HCT116 (cell line): ENCODE measurements at regions not wholly inside any gene's neighbourhood (a gene's known extent, or its start where the extent isn't known, plus 50 kb on each side); places are given as distances from the start of the nearest gene placed in this dataset.
"Not testable (repeated sequence)": the region's sequence is repeated elsewhere in the genome, so short reads cannot be mapped to it uniquely, and the experiment has no call there.

Experiments
- ATAC-seq: fragments of 200-7000 bp; cut with Tn5 transposase; 2 replicates; pipeline ENCODE4 v1.9.1; 2020; ENCODE audit warnings: mild to moderate bottlenecking, moderate library complexity
- BruUV-seq: library from RNA; stranded (reverse); fragments of 400-500 nt; replicated peaks from 2 replicates; lab custom pipeline; 2021; lab: Mats Ljungman, UMichigan
- CTCF ChIA-PET: fragments of 300-600 bp; sonication (Branson Sonifier 250); formaldehyde crosslinking; loops from one replicate; lab custom pipeline; 2021; ENCODE audit warnings: antibody characterized with exemption; lab: Charles Lee
- POLR2A ChIA-PET: fragments of 300-600, 350-600 bp; sonication (Branson Sonifier 250); formaldehyde crosslinking; loops from one replicate; lab custom pipeline; 2021; ENCODE audit warnings: antibody characterized with exemption; lab: Charles Lee
- RAD21 ChIA-PET, 2 experiments: fragments of 300-600 bp; sonication (Branson Sonifier 250); formaldehyde crosslinking; loops; one replicate each; lab custom pipeline; 2023; ENCODE audit warnings: low total read pairs in 2 of 2; ENCODE audit not compliant: uncharacterized antibody in 2 of 2, unreplicated experiment in 2 of 2, low non-redundant PET in 1 of 2; lab: Charles Lee
- DNase-seq: peaks from one replicate; pipeline ENCODE4 v3.0.0-alpha.2; 2010; ENCODE audit warnings: low read depth, low spot score
- H2AFZ ChIP-seq: fragments of 200-600 bp; shearing (Covaris generic), sonication (generic); 2 replicates; pipeline ENCODE4 v1.6.1; 2017; ENCODE audit warnings: low read depth, mixed run types, mixed read lengths, antibody characterized with exemption, low read length; ENCODE audit not compliant: poor library complexity, severe bottlenecking
- H3K27ac ChIP-seq: 2 replicates; pipeline ENCODE4 v1.5.1; 2012; ENCODE audit warnings: low read depth, low read length
- H3K27me3 ChIP-seq: fragments of 200-600 bp; sonication (generic); 2 replicates; pipeline ENCODE4 v1.6.1; 2016; ENCODE audit warnings: mixed run types, low read length, mixed read lengths; ENCODE audit not compliant: insufficient read depth
- H3K36me3 ChIP-seq, 2 experiments: fragments of 200-500 bp in 1 of 2; fragments of 200-600 bp in 1 of 2; sonication (Bioruptor generic) in 1 of 2; sonication (generic) in 1 of 2; 2 replicates each; pipeline versions ENCODE4 v1.5.1 to v1.6.1; 2014 to 2016; ENCODE audit warnings: low read length in 2 of 2, inconsistent platforms in 1 of 2, mixed read lengths in 1 of 2, mixed run types in 1 of 2; ENCODE audit not compliant: insufficient read depth in 2 of 2, control insufficient read depth in 1 of 2
- H3K4me1 ChIP-seq, 2 experiments: fragments of 200-600 bp in 1 of 2; sonication (generic) in 1 of 2; 2 replicates each; pipeline versions ENCODE4 v1.5.1 to v1.6.1; 2012 to 2017; ENCODE audit warnings: low read length in 2 of 2, inconsistent platforms in 1 of 2, mild to moderate bottlenecking in 1 of 2, mixed read lengths in 1 of 2, mixed run types in 1 of 2, moderate library complexity in 1 of 2; ENCODE audit not compliant: insufficient read depth in 2 of 2, control insufficient read depth in 1 of 2
- H3K4me2 ChIP-seq: fragments of 200-600 bp; sonication (generic); 2 replicates; pipeline ENCODE4 v1.6.1; 2017; ENCODE audit warnings: mixed run types, low read length, mixed read lengths
- H3K4me3 ChIP-seq, 2 experiments: fragments of 200-600 bp in 1 of 2; sonication (generic) in 1 of 2; replicated peaks in 1 of 2; 2 replicates each; pipeline ENCODE4 v1.5.1; 2011 to 2016; ENCODE audit warnings: low read length in 2 of 2, control low read depth in 1 of 2, low read depth in 1 of 2, mild to moderate bottlenecking in 1 of 2, mixed read lengths in 1 of 2, mixed run types in 1 of 2
- H3K79me2 ChIP-seq: fragments of 200-600 bp; sonication (generic); 2 replicates; pipeline ENCODE4 v1.6.1; 2017; ENCODE audit warnings: mild to moderate bottlenecking, mixed run types, low read length, moderate library complexity, mixed read lengths; ENCODE audit not compliant: insufficient read depth
- H3K9ac ChIP-seq: fragments of 200-600 bp; sonication (generic); 2 replicates; pipeline ENCODE4 v1.6.1; 2016; ENCODE audit warnings: low read length, mixed read lengths
- H3K9me2 ChIP-seq: fragments of 200-600 bp; sonication (generic), shearing (Covaris generic); 2 replicates; pipeline ENCODE4 v1.6.1; 2017; ENCODE audit warnings: mixed run types, mild to moderate bottlenecking, moderate library complexity; ENCODE audit not compliant: insufficient read depth
- H3K9me3 ChIP-seq, 2 experiments: fragments of 200-500 bp in 1 of 2; fragments of 200-600 bp in 1 of 2; sonication (Bioruptor generic) in 1 of 2; sonication (generic) in 1 of 2; 2 replicates each; pipeline ENCODE4 v1.6.1; 2014 to 2017; ENCODE audit warnings: low read length in 2 of 2, mixed read lengths in 2 of 2, inconsistent platforms in 1 of 2, low read depth in 1 of 2, mild to moderate bottlenecking in 1 of 2, mixed run types in 1 of 2, moderate library complexity in 1 of 2; ENCODE audit not compliant: control insufficient read depth in 1 of 2, insufficient read depth in 1 of 2
- H4K20me1 ChIP-seq: fragments of 200-600 bp; sonication (generic), shearing (Covaris generic); 2 replicates; pipeline ENCODE4 v1.6.1; 2017; ENCODE audit warnings: mixed run types, mild to moderate bottlenecking, moderate library complexity; ENCODE audit not compliant: insufficient read depth
- CBX3 ChIP-seq: IDR thresholded peaks from 2 replicates; pipeline ENCODE4 v1.6.1; 2012; ENCODE audit warnings: low read depth
- CEBPB ChIP-seq: IDR thresholded peaks from 2 replicates; pipeline ENCODE4 v1.6.1; 2012; ENCODE audit warnings: low read depth
- EZH2 ChIP-seq: fragments of 200-600 bp; sonication (generic); IDR thresholded peaks from 2 replicates; pipeline ENCODE4 v1.6.1; 2017; ENCODE audit warnings: antibody characterized with exemption, mixed run types
- EZH2phosphoT487 ChIP-seq: fragments of 200-600 bp; IDR thresholded peaks from 2 replicates; pipeline ENCODE4 v1.6.1; 2018; ENCODE audit warnings: antibody characterized with exemption, borderline replicate concordance
- FOSL1 ChIP-seq: IDR thresholded peaks from 2 replicates; pipeline ENCODE4 v1.6.1; 2012; ENCODE audit warnings: low read depth
- JUND ChIP-seq: IDR thresholded peaks from 2 replicates; pipeline ENCODE4 v1.6.1; 2012
- SIN3A ChIP-seq: IDR thresholded peaks from 2 replicates; pipeline ENCODE4 v1.6.1; 2012; ENCODE audit warnings: low read depth
- TCF7L2 ChIP-seq: IDR thresholded peaks from 2 replicates; pipeline ENCODE4 v1.7.0; 2011; ENCODE audit warnings: borderline replicate concordance, inconsistent platforms; ENCODE audit not compliant: insufficient read depth, insufficient read length; ENCODE audit errors: extremely low read depth
- ZNF274 ChIP-seq: fragments of 200-500 bp; sonication (Bioruptor generic); IDR thresholded peaks from 2 replicates; pipeline ENCODE4 v1.6.1; 2014; ENCODE audit warnings: mild to moderate bottlenecking, low read depth, low read length, inconsistent platforms
- intact Hi-C: fragments of 100-400 bp; cut with micrococcal nuclease; formaldehyde crosslinking; loops from 2 replicates; pipeline ENCODE4 v1.10.0; 2022
- TF ChIP-seq, protein P1 (sequence below): IDR thresholded peaks from 2 replicates; pipeline ENCODE4 v1.6.1; 2011; ENCODE audit warnings: mild to moderate bottlenecking, low read length, moderate library complexity; ENCODE audit not compliant: insufficient replicate concordance; ENCODE audit errors: extremely low read depth

DNA sequence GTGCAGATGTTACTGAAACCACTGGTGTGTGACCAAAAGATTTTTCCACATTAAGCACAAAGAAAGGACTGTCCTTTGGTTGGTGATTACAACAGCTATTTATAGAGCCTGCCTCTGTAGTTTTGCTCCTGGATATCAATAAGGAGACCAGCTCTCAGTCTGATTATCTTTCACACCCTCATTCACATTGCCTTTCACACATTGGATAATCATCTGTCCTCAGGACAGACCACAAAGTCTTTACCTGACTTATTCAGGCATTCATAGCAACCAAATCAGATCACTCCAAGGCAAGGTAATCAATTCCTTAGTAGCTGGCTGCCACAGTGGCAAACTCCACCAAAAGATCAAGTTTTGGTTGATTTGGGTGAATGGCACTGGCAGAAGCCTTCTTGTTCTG lies 59.6 kb upstream of the CPSF6 start:
- no peak overlapping the region for H3K27ac ChIP-seq
- no peak overlapping the region for H2AFZ ChIP-seq
- TF ChIP-seq CBX3 (no peak), TCF7L2 (no peak), EZH2phosphoT487 (no peak), ZNF274 (no peak), FOSL1 (no peak), CEBPB (no peak), SIN3A (no peak), EZH2 (no peak), JUND (no peak)
- TF ChIP-seq, protein P1, sequence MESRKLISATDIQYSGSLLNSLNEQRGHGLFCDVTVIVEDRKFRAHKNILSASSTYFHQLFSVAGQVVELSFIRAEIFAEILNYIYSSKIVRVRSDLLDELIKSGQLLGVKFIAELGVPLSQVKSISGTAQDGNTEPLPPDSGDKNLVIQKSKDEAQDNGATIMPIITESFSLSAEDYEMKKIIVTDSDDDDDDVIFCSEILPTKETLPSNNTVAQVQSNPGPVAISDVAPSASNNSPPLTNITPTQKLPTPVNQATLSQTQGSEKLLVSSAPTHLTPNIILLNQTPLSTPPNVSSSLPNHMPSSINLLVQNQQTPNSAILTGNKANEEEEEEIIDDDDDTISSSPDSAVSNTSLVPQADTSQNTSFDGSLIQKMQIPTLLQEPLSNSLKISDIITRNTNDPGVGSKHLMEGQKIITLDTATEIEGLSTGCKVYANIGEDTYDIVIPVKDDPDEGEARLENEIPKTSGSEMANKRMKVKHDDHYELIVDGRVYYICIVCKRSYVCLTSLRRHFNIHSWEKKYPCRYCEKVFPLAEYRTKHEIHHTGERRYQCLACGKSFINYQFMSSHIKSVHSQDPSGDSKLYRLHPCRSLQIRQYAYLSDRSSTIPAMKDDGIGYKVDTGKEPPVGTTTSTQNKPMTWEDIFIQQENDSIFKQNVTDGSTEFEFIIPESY, result no peak
- H3K4me1 ChIP-seq, result no peaks in the 10 kb centered on the region
- CTCF ChIA-PET, result no interaction called here
- no peaks in the 10 kb centered on the region for H3K9me3 ChIP-seq
- H3K4me2 ChIP-seq, result no peak overlapping the region
- ATAC-seq (no peak), DNase-seq (no peak)
- H3K27me3 ChIP-seq, result no peaks in the 10 kb centered on the region
- H3K79me2 ChIP-seq, result no peaks in the 10 kb centered on the region
- no peaks in the 10 kb centered on the region for H3K36me3 ChIP-seq
- H3K9me2 ChIP-seq, result no peaks in the 10 kb centered on the region
- intact Hi-C loops, result no loop called here
- RAD21 ChIA-PET, result no interaction called here
- BruUV-seq, result no TSS peak
- H3K9ac ChIP-seq, result no peak overlapping the region
- no peak overlapping the region for H3K4me3 ChIP-seq
- H4K20me1 ChIP-seq, result no peaks in the 10 kb centered on the region
- POLR2A ChIA-PET, result no interaction called here

DNA sequence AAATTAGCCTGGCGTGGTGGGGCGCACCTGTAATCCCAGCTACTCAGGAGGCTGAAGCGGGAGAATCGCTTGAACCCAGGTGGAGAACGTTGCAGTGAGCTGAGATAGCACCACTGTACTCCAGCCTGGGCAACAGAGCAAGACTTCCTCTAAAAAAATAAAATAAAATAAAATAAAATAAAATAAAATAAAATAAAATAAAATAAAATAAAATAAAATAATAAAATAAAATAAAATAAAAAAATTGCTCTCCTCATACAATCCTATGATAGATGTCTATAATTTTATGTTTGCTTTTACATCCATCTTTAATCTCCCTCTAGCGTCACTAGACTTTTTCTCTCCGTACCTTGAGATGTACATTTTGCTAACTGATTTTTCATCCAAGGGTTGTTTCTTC lies 51.8 kb upstream of the CPSF6 start:
- DNase-seq, CTCF ChIA-PET, POLR2A ChIA-PET: not testable (repeated sequence)

More for the DNA sequence above, 51.8 kb upstream of the CPSF6 start:
- H3K4me3 ChIP-seq, RAD21 ChIA-PET, BruUV-seq, intact Hi-C loops, H3K27me3 ChIP-seq, H3K9ac ChIP-seq, H4K20me1 ChIP-seq, H3K36me3 ChIP-seq, H3K79me2 ChIP-seq, H3K9me2 ChIP-seq, H3K4me2 ChIP-seq, H2AFZ ChIP-seq, H3K4me1 ChIP-seq, H3K27ac ChIP-seq, ATAC-seq: not testable (repeated sequence)
- H3K9me3 ChIP-seq, result peaks cover 14 to 17% of the 10 kb centered on the region in 2 experiments; a peak in 2 of 4 replicates
